H1 (cell line): ENCODE measurements at regions not wholly inside any gene's neighbourhood (a gene's known extent, or its start where the extent isn't known, plus 50 kb on each side); places are given as distances from the start of the nearest gene placed in this dataset.

ENCODE experiments used
- EGR1 ChIP-seq: IDR thresholded peaks from 2 replicates; pipeline ENCODE4 v1.6.1; 2011; ENCODE audit warnings: low read depth, low read length, borderline replicate concordance
- HDAC6 ChIP-seq: IDR thresholded peaks from one replicate; pipeline ENCODE4 v1.7.1; 2012; ENCODE audit warnings: low read depth, mild to moderate bottlenecking, inconsistent platforms, low read length, moderate library complexity
- NRF1 ChIP-seq: IDR thresholded peaks from 2 replicates; pipeline ENCODE4 v1.6.1; 2011; ENCODE audit warnings: mild to moderate bottlenecking, low read depth, low read length, improper control_type of control experiment

- no peak for TF ChIP-seq HDAC6
- no peak for TF ChIP-seq EGR1
- TF ChIP-seq NRF1: no peak
Measured at GRCh38 chr14:99032759-99033158, 239.2 kb downstream of the BCL11B start (continued).
